ENCODE measurements at regions not wholly inside any gene's neighbourhood (a gene's known extent, or its start where the extent isn't known, plus 50 kb on each side); places are given as distances from the start of the nearest gene placed in this dataset.

DNA sequence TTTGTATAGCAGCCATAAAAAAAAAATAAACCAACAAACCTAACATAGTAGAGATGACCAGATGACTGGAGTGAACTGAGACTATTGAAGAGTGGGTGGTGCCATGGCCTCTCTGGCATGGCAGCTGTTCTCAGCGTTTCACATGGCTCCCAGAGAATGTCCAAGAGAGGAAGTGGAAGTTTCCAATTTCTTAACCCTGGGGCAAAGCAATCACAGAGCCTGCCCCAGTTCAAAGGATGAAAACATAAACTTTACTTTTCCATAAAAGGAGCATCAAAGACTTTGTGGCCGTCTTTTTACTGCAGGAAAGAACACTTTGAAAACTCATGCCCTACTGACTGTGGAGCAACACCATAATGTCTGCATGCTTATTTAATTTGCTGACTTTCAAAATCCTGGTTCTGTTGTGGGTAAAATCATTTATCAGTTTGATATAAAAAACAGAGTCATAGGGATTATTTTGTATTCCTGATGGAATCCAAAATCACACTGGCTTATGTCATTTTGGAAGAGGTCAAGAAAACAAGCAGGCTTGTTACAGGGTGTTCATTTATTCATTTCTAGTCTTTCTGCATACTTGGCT lies 165.4 kb downstream of the SLC35B3 start:
- H3K36me3 ChIP-seq = no peaks in the 10 kb centered on the region
- in situ Hi-C loops (cut with MboI; ENCODE audit: low sequenced_read_pairs in 4 of 4) = no loop called here
- TF ChIP-seq, protein P1, sequence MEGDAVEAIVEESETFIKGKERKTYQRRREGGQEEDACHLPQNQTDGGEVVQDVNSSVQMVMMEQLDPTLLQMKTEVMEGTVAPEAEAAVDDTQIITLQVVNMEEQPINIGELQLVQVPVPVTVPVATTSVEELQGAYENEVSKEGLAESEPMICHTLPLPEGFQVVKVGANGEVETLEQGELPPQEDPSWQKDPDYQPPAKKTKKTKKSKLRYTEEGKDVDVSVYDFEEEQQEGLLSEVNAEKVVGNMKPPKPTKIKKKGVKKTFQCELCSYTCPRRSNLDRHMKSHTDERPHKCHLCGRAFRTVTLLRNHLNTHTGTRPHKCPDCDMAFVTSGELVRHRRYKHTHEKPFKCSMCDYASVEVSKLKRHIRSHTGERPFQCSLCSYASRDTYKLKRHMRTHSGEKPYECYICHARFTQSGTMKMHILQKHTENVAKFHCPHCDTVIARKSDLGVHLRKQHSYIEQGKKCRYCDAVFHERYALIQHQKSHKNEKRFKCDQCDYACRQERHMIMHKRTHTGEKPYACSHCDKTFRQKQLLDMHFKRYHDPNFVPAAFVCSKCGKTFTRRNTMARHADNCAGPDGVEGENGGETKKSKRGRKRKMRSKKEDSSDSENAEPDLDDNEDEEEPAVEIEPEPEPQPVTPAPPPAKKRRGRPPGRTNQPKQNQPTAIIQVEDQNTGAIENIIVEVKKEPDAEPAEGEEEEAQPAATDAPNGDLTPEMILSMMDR (IDR thresholded peaks at IDR 0.05 in 4 of 5, conservative IDR thresholded peaks at IDR 0.05 in 1 of 5) = no peak
- TF ChIP-seq POLR2A (IDR thresholded peaks at IDR 0.05) = no peak
- no peak for ATAC-seq
- intact Hi-C loops (cut with DNase I; ENCODE audit: low total_unique reads) = no loop called here
- no peaks in the 10 kb centered on the region for H3K27me3 ChIP-seq
- H3K27ac ChIP-seq = no peak overlapping the region
- DNase-seq = no peak
- no peaks in the 10 kb centered on the region for H3K4me1 ChIP-seq
- no peak overlapping the region for H3K4me3 ChIP-seq
- H3K9me3 ChIP-seq = no peaks in the 10 kb centered on the region

DNA sequence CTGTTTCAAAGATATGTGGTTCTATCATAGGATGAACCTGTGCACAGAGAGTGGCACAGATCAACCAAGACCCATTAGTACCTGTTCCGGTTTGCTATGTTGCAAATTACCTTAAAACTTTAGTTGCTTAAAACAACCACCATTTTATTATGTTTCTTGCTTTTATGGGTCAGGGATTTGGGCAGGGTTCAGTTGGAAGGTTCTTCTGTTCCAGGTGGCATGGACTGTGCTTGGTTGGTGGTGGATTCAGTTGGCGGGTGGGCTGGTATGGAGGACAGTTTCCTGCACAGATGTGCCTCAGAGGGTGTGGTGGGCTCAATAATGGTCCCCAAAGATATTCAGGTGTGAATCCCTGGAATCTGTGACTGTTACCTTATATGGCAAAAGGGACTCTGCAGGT lies 166.3 kb downstream of the SLC35B3 start:
- Histone ChIP-seq H3K27ac (no peak overlapping the region), H3K9me3 (no peaks in the 10 kb centered on the region), H3K36me3 (no peaks in the 10 kb centered on the region), H3K27me3 (no peaks in the 10 kb centered on the region), H3K4me1 (no peaks in the 10 kb centered on the region), H3K4me3 (no peak overlapping the region)
- TF ChIP-seq POLR2A (IDR thresholded peaks at IDR 0.05) = no peak
- TF ChIP-seq, protein P1 (IDR thresholded peaks at IDR 0.05 in 4 of 5, conservative IDR thresholded peaks at IDR 0.05 in 1 of 5) = no peak
- DNase-seq (no peak), ATAC-seq (no peak)
- intact Hi-C loops (cut with DNase I; ENCODE audit: low total_unique reads) (no loop called here), in situ Hi-C loops (cut with MboI; ENCODE audit: low sequenced_read_pairs in 4 of 4) (no loop called here)

DNA sequence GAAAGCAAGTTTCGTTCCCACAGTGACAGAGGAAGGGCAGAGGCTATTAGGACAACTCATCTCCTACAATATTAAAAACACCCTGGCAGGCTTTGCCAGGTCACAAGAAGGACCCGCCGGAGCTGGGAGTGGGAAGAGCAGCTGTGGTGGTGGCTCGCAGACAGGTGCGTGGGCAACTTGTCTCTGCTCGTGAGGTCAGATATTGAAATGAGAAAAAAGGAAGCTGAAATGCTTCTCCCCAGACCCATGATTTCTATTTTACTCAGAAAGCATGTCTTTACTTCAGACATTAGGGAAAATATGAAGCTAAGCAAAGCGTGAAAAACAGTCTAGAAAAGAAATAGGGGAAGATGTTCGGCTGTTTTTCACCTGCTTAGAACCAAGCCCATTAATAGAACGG lies 166.3 kb upstream of the EEF1E1 start:
- H3K4me1 ChIP-seq = no peaks in the 10 kb centered on the region
- ATAC-seq (no peak), DNase-seq (no peak)
- no peak overlapping the region for H3K27ac ChIP-seq
- intact Hi-C loops (cut with DNase I; ENCODE audit: low total_unique reads) (no loop called here), in situ Hi-C loops (cut with MboI; ENCODE audit: low sequenced_read_pairs in 4 of 4) (no loop called here)
- no peaks in the 10 kb centered on the region for H3K36me3 ChIP-seq
- H3K4me3 ChIP-seq = no peak overlapping the region
- H3K9me3 ChIP-seq = no peaks in the 10 kb centered on the region
- no peaks in the 10 kb centered on the region for H3K27me3 ChIP-seq
- TF ChIP-seq, protein P1 (IDR thresholded peaks at IDR 0.05 in 4 of 5, conservative IDR thresholded peaks at IDR 0.05 in 1 of 5) = no peak
- TF ChIP-seq POLR2A (IDR thresholded peaks at IDR 0.05) = no peak

- Histone ChIP-seq H3K4me3 (no peak overlapping the region), H3K27me3 (no peaks in the 10 kb centered on the region), H3K9me3 (no peaks in the 10 kb centered on the region), H3K27ac (no peak overlapping the region), H3K36me3 (no peaks in the 10 kb centered on the region), H3K4me1 (no peaks in the 10 kb centered on the region)
- intact Hi-C loops (cut with DNase I; ENCODE audit: low total_unique reads) = no loop called here
- DNase-seq (no peak), ATAC-seq (no peak)
- in situ Hi-C loops (cut with MboI; ENCODE audit: low sequenced_read_pairs in 4 of 4) = no loop called here
- TF ChIP-seq POLR2A (IDR thresholded peaks at IDR 0.05) = no peak
- TF ChIP-seq, protein P1 (IDR thresholded peaks at IDR 0.05 in 4 of 5, conservative IDR thresholded peaks at IDR 0.05 in 1 of 5) = no peak
Measured at GRCh38 chr6:8268156-8268555, 165.8 kb upstream of the EEF1E1 start.

GRCh38 chr6:8260610-8261009 lies 158.3 kb upstream of the EEF1E1 start:
- Histone ChIP-seq H3K27me3 (no peaks in the 10 kb centered on the region), H3K36me3 (no peaks in the 10 kb centered on the region), H3K4me1 (no peaks in the 10 kb centered on the region), H3K27ac (no peak overlapping the region), H3K9me3 (no peaks in the 10 kb centered on the region), H3K4me3 (no peak overlapping the region)
- in situ Hi-C loops (cut with MboI; ENCODE audit: low sequenced_read_pairs in 4 of 4) (no loop called here), intact Hi-C loops (cut with DNase I; ENCODE audit: low total_unique reads) (no loop called here)
- no peak for TF ChIP-seq POLR2A (IDR thresholded peaks at IDR 0.05)
- TF ChIP-seq, protein P1 (IDR thresholded peaks at IDR 0.05 in 4 of 5, conservative IDR thresholded peaks at IDR 0.05 in 1 of 5) = no peak
- ATAC-seq (no peak), DNase-seq (no peak)
